T-helper 1 cell treated with Interleukin-12 subunit alpha and Interleukin-12 subunit beta and Interleukin-4 antibody, amounts not matched to agents 30 ng/mL and 1 ng/mL, for 36 hours (primary cell): ENCODE measurements at regions not wholly inside any gene's neighbourhood (a gene's known extent, or its start where the extent isn't known, plus 50 kb on each side); places are given as distances from the start of the nearest gene placed in this dataset.

Experiments used
- intact Hi-C: fragments of 100-400 bp; cut with micrococcal nuclease; formaldehyde crosslinking; loops from one replicate; pipeline ENCODE4 v1.15.1; 2024

DNA sequence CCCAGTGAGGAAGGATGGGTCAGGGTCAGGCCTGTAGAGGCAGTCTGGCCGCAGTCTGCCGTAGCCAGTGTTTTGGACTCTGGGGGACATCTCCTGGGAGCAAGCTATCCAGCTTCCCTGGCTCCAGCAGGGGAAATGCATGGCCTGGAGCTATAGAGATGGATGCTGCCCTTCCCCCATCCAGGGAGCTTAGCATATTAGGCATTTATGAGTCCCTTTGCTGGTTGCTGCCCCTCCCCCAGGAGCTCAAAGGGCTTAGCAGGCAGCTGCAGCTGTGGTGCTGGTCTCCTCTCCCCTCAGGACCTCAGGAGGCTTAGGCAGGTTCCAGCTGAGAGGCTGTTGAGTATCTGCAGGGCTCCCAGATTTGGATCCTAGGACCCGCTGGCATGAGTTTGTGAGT, 1158.7 kb downstream of the DTWD2 start:
- intact Hi-C loops = no loop called here

DNA sequence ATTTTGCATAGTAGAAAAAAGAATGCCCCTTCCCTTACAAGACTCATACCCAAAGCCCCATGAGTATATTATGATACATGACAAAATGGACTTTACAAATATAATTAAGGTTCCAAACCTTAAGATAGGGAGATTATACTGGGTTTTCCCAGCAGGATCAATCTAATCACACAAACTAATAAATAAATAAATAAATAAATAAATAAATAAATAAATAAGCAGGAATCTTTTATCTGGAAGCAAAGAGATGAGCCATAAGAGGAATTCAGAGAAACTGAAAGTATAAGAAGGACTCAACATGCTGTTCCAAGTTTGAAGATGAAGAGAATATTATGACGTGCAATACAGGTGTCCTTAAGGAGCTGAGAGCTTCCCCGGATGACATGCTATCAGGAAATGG, 1174.5 kb downstream of the DTWD2 start:
- intact Hi-C loops = no loop called here

DNA sequence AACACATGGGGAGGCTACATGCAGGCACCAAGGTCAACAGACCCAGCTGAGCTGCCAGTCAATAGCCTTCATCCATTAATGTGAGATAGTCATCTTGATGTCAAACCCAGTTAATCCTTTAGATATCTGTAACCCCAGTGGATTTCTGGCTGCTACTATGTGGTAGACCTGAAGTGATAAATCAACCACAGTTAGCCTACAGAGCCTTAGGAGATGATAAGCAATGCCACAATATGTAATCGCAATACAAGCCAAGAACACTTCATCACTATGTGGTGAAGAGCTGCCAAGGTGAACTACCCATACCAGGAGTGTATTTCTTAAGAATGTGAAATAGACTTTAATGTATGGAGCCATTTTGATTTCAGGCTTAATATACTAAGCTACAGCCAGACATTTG, 1175.5 kb downstream of the DTWD2 start:
- intact Hi-C loops = no loop called here

DNA sequence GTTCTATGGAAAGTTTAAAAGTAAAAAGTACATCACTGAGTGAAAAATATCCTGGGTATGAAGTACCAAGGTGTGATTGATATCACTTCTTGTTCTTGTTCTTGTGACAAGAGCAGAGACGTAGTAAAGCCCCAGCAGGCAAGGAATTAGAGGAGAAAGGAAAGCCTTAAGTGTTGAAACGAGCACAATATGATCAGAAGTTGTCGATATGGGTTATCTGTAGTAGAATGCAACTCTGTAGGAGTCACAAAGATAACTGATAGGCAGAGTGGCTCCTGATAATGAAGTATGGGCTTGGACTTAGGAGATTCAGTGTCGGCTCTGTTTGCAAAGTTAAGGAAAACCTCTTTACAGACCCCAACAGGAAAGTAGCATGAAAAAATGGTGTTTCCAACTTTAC, 1179.1 kb downstream of the DTWD2 start:
- intact Hi-C loops = no loop called here

DNA sequence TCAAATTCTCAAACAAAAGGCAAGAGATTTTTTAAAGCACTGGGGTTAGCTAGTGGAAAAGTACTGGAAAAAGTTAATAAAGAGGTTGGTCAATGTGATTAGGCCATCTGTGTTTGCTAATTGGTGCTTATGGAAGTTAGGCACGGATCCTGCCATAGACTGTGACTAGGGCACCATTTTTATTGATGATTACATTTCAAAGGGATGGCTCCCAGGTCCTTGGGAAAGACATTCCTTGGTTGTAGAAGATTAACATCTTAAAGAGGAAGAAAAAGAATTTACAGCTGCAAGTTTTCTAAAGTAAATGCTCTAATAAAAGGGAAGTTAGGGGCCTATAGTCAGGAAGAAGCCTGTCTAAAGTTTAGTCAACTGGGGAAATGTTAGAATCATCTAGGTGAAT, 1183.3 kb downstream of the DTWD2 start:
- intact Hi-C loops = no loop called here

DNA sequence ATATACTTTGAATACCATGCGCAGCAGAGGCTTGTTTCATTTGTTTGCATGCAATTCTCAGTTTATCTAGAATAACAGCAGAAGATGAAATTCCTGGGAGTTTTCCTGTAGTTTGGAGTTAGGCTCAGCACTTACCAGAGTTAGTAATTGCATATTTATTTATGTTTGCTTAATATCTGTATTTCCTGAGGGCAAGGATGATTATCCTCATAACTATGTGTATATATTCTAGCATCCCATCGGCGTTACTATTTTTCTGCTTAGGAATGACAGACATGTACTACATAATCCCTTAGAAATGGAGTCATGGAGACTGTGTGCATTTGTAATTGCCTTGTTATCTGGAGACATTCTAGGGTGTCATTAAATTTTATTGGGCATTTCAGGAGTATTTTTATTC, 1184.8 kb downstream of the DTWD2 start:
- intact Hi-C loops = no loop called here

DNA sequence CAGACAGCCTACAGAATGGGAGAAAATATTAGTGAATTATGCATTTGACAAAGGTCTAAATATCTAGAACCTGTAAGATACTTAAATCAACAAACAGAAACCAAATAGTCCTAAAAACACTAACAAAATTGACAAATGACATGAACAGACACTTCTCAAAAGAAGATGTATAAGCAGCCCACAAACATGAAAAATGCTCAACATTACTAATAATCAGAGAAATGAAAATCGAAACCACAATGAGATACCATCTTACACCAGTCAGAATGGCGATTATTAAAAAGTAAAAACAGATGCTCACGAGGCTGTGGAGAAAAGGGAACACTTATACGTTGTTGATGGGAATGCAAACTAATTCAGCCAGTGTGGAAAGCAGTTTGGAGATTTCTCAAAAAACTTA, 1186.8 kb downstream of the DTWD2 start:
- intact Hi-C loops = no loop called here

DNA sequence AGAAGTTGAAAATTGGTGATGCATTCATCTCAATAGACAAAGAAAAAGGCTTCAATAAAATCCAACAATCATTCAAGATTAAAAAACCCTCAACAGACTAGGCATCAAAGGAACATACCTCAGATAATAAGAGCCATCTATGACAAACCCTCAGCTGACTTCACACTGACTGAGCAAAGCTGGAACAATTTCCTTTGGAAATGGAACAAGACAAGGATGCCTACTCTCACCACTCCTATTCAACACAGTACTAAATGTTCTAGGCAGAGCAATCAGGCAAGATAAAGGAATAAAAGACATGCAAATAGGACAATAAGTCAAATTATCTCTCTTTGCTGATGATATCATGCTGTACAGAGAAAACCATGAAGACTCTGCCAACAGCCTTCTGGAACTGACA, 1188.1 kb downstream of the DTWD2 start:
- intact Hi-C loops = no loop called here

DNA sequence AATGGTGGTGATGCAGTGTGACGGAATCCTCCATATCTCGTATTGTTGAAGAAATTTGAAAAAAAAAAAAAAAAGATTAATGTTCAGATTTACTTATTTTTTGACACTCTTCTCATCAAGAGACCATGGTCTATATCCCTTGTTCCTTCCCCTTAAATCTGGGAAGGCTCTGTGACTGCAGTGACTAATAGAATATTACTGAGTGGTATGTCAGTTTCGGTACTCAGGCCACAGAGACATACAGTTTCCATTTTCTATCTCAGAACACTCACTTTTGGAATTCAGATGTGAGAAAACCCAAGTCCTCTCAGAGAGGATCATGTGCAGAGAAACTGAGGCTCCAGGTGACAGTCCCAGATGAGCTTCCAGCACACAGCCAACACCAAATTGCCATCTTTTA, 1193.5 kb downstream of the DTWD2 start:
- intact Hi-C loops = no loop called here

DNA sequence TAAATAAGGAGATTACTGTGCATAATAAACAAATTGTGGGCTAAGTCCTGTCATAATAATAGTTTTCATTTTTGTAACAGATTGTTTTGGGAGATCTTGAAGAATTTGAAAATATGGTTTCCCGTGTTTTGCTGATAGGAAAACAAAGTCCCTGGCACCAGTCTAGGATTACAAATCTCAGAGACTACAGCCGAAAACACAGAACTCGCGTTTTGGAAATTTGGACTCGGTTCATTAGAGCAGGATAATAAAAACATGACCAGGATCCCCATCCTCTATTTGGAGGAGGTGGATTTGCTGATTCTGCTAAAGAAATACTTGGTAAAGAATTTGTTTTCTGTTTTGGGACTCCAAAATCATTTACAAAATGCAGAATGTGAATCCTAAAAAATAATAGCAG, 1194.4 kb downstream of the DTWD2 start:
- intact Hi-C loops = no loop called here

DNA sequence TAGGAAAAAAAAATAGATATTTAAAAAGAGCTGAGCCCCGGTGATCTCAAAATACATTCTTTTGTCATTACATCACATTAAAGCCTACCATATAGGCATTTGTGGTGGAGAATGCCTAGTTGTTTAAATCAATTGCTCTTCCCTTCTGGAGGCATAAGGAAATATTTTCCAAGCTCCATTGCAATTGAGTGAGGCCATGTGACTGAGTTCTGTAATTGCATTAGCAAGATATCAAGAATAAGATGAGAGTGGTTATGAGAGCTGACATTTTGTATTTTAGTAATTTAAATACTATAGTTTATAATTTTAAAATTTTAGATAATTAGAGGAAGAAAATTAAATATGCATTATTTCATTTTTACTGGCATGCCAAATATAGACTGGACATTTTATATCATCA, 1195.9 kb downstream of the DTWD2 start:
- intact Hi-C loops = no loop called here

DNA sequence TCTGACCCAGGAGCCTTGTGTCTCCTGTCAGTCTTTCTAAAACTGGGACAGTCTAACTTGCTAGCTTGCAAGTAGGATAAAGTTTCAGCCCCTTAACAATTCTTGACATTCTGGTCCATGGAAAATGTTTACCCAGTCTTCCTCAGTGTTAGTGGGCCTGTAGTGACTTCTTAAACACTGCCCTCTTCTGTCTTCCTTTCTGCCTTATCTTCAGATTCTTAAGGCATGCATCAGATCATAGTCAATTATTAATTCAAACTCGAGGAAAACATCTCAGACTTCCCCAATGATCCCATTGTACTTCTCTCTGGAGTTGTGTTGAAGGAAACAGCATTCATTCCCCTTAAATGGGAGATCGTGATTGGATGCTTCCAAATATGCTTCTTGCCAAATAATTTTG, 1199.8 kb downstream of the DTWD2 start:
- intact Hi-C loops = no loop called here

DNA sequence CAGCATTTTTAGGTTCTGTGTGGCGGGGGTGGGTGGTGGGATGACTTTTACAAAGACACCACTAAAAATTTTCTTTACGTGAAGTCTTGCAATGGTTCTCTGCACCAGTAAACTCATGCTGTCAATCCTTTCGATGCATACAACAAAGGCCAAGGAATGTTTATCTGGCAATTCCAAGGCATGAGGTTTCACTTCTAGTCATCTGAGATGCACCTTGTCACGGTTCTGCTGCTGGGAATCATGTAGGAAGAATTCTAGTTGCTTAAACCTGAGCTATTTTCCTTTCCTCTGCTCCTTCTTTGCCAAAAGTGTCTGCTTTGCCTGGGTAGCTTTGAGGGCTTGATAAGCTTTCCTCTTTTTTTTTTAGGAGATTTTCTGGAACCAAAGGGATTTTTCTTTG, 1204.5 kb upstream of the SEMA6A start:
- intact Hi-C loops = no loop called here

DNA sequence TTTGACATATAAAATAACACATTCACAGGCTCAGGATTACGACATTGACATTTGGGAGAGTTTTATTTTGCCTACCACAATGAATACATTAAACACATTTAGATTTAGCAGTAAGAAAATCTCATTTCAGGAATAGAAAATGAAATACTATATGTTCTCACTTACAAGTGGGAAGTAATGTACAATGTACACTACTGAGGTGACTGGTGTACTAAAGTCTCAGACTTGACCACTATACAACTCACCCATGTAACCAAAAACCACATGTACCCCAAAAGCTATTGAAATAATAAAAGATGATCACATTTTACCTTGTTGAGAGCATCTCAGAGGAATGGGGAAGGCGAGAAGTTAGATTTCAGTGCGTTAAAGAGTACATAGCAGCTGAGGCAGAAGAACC, 1202.4 kb upstream of the SEMA6A start:
- intact Hi-C loops = no loop called here

DNA sequence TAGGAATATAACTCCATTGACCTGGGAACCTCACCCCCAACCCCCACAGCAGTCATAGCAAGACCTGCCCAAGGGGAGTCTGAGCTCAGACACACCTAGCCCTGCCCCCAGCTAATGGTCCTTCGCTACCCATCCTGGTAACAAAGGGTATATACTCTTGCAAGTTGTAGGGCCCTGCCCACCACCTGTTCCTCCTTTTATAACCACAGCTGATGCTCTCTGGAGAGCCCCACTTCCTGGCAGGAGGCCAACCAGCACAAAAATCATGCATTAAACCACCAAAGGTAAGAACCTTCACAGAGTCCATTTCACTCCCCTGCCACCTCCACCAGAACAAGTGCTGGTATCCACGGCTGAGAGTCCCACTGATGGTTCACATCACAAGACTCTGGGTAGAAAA, 1195.3 kb upstream of the SEMA6A start:
- intact Hi-C loops = no loop called here

DNA sequence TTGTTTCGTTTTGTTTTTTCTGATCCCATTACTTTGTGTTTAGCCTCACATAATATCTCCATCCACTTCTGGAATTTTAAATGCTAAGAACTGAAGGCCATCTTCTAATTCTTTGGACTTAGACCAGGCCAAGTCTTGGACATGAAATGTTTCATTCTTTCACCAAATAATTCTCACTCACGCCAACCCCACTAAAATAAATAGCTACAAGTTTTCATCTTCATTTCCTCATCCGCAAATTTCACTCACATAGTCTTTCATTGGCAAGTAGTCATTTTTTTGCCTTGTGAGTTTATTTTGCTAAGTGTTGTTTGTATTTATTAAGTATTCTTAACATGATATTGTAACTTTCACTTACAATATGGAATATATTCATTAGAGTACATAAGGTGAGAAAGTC, 1188.6 kb upstream of the SEMA6A start:
- intact Hi-C loops = no loop called here

DNA sequence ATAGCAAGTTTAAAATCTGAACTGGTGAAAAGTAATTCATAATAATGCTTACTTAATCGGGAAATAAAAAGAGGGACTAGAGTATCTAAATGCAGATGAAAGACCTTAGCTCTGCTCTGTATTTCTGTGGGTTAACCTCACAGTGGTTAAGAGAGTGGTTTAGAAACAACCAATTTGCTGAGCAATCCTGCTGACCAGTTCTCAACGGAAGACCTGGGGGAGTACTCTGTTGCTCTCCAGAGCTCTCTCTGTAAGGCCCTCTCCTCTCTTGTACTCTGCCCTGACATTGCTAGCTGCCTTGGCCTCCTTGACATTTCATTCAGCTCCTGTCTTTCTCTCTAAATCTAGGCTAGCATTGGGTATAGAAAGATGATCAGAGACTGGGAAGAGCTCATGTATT, 1186.6 kb upstream of the SEMA6A start:
- intact Hi-C loops = no loop called here

DNA sequence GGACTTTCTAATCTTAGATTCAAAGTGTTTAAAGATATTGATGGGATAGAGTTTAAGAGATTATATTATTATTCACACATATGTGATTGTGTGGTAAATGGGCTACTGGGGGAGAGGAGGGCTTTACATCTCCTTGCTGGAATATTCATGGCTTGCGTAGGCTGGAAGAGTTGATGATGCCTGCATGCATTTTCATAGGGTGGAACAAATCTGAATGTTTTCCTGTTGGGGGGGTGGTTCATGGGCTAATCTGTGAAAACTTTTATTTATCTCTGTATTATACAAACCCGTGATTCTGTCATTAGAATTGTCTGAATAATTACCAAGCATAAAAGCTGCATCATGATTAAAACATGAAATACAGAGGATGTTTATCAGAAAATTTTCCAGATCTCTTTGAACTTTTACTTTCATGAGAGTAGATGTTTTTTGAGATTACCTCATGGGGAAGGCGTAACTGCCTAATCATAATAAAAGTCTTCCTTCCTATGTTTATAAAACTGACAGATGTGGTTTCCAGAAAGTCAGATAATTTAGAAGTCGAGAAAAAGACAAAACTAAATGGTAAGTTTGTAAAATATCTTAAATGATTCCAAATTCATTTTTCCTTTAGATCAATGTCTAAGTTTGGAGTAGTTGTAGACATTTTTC, 1185.4 kb upstream of the SEMA6A start:
- intact Hi-C loops = no loop called here

DNA sequence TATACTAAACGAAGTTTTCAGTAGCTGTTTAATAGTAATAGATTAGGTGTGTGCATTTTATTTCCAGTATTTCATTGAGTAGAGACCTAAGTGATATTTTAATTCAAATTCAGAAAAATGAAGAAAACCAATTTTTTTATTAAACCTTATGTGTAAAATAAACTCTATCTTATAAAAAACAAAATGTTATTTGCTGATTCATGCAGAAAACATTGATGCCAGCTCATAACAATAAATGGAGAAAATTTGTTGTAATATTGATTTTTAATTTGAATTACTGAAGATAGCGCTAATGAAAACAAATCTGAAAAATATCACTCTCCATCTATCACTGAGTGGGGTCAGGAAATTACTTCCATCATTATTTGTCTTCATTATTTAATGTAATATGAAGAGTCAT, 1177.8 kb upstream of the SEMA6A start:
- intact Hi-C loops = no loop called here

DNA sequence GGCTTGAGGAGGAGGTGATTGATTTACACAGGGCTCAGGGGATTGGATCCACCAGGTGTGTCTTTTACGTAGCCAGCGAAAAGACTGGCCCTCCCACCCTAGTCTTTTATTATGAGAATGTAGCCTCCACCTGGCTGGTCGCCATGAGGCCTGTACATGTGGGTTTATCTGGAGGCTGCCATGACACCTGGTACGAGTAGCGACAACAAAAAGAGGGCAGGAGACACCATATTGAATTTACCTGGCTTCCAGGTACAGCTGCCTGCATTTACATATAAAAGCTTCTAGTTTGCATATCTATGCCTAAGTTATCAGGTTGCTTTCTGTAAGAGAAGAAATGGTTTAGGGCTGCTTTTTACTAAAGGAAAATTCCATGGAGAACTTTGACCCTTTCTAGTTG, 1173.7 kb upstream of the SEMA6A start:
- intact Hi-C loops = no loop called here

DNA sequence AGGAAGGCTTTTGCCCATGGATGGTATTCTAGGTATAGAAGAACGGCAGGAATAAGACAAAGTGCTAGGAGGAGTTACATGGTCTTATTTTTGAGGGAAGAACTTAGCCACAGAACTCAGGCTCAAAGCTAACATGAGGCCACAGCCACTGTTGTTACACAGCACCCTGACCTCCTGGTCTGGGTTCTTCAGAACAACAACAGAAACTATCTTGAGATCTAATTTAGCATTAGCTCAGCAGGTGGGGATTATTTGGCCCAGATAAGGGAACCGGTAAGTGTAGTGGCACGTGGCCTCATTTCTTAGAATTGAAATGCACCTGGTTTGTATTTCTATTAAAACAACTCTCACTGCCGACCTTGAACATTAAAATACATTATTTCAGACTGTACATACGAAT, 1168.7 kb upstream of the SEMA6A start:
- intact Hi-C loops = no loop called here

DNA sequence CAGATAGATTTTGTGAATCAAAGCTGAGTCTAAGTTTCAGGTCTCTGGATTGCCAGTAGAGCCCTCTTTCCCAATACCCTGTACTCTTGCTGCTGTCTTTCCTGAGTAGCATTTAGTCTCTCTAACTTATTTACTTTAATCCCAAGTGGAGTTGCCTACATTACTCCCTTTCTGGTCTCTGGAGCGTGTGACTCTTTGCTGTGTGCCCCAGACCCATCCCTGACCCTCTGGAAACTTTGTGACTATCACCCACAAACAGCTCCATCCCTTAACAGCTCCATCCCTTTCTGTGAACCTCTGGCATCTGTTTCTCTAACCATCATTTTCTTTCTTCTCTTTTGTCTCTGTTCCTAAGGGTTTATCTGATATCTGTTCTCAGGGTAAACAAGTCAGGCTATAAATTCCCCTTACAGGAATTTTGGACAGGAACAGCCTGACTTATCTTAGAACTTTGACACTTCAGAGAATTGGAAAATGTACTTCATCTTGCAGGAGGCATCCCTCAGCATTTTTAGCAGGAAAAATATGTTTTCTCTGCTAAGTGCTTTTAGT, 1167.1 kb upstream of the SEMA6A start:
- intact Hi-C loops = no loop called here

DNA sequence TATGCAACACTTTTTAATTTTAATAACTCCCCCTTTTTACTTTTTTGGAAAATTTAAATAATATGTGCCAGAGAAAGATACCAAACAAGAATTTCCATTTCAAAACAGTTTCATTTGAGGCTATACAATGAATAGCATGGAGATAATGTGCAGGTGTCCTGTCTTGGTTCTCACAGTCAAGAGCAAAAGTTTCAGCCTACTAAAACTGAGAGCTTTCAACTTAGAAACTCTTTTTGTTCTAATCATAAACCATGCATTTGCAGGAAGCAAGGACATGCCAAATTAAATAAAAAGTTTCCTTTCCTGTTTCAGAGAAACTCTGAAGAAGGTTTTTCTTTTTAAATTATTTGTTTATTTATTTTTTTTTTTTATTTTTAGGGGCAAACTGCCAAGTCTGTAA, 1165.6 kb upstream of the SEMA6A start:
- intact Hi-C loops = no loop called here

DNA sequence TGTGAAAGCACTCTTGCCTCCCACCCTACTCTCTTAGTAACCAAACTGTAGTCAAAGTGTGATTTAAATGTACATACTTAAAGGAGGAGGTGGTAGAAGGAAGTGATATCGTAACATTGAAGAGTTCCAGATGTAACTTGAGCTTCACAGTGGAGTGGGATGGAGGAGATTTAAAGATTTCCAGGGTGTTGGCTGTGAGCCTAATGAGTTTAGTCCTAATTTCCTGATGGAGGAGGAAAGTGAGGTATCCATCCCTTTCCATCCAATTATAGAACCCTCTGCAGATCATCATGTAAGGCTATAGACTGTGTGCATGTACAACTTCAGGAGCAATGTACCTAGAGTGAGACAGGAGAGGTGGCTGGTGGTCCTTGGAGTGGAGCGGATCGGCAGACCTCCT, 1163.9 kb upstream of the SEMA6A start:
- intact Hi-C loops = no loop called here
